Muscle of back (tissue), 3 donors: ENCODE measurements at regions not wholly inside any gene's neighbourhood (a gene's known extent, or its start where the extent isn't known, plus 50 kb on each side); places are given as distances from the start of the nearest gene placed in this dataset.
A peak's percentile ranks its signal among the peaks of the same experiment; 100 is the strongest.

Experiments
- DNase-seq, 3 donors: peaks; one replicate each; pipeline versions ENCODE4 v3.0.0 to v3.0.0-alpha.2; 2013

DNA sequence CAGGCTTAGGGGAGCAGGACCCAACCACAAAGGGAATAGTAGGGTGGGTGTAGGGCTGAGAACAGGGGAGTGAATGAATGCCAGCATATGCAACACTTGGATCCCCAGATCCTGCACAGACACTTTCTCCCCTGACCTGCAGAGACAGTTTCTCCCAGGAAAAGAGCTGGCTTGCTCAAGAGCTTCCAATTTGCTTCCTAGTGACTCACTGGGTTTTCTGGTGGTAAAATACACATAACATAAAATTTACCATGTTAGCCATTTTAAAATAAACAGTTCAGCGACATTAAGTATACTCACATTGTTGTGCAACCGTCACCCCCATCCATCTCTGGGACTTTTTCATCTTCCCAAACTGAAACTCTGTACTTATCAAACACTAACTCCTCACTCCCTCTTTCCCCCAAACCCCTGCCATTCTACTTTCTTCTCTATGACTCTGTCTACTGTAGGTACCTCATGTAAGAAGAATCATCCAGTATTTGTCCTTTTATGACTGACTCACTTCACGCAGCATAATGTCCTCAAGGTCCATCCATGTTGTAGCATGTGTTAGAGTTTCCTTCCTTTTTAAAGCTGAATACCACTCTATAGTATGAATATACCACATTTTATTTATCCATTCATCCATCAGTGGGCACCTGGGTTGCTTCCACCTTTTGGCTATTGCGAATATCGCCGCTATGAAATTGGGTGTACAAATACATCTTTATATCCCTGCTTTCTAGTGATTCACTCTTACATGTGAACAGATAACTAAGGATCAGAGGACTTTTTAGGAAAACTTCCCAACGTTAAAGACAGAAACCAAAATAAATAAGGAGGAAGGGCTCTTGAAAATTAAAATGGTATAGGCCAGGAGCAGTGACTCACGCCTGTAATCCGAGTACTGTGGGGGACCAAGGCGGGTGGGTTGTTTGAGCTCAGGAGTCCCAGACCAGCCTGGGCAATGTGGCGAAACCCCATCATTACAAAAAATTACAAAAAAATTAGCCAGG lies 95.6 kb upstream of the TJP1 start:
- DNase-seq: no peak

DNA sequence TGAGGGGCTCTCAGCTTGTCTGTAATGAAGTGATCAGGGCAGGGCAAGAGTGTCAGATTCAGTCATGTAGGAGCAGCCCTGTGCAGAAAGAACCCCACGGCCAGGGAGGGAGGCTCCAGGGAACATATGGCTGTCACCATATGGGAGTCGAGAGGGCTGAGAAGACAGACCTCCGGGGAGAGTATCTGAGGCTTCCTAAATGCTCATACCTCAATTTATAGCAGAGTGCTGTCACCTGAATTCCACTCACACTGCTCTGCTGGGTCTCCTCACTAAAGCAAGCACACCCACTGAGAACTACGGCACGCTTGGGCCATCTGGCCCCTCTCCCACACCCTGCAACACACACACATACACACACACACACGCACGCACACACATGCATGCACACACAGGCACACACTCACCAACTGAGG lies 92.3 kb upstream of the TJP1 start:
- DNase-seq: peak in 1 of 3 donors; percentile 12

DNA sequence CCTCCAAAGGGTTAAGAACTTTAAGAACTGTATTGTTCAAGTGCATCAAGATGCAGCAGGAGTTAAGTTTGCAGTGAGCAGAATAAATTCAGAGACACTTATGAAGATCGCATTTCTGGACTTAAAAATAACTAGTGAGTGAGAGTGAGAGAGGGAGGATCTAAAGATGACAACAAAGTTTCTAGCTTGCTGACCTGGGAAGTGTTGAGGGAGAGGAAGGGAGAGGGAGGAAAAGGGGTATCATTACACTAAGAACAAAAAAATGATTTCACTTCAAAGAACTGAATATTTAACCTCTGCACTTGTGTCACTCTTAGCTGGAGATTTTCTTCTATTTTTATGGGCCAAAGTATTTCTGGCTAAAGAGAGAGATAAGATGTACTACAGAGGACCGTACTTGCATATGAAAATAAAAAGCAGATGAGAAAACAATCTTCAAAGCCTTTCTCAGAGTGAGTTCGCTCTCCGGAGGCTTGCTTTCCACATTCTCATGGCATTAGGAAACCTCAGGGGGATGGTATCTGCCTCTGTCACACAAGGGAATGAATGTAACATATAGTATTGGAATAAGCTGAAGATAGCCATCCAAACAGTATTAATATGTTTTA lies 91.4 kb upstream of the TJP1 start:
- peak in 2 of 3 donors; percentile 17 to 38 for DNase-seq

DNA sequence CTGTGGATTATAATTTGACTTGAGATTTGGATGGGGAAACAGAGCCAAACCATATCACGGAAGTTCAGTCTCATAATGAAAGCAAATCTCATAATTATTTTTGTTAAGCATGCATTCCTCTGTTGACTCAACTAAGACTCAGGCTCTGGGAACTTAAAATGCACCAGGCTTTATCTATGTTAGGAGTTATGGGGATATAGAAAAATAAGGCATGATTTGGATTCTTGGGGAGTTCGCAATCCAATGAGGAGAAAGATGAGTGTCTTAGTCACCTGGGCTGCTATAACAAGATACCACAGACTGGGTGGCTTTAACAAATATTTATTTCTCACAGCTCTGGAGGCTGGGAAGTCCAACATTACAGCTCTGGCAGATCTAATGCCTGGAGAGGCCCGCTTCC lies 89.4 kb upstream of the TJP1 start:
- no peak for DNase-seq

DNA sequence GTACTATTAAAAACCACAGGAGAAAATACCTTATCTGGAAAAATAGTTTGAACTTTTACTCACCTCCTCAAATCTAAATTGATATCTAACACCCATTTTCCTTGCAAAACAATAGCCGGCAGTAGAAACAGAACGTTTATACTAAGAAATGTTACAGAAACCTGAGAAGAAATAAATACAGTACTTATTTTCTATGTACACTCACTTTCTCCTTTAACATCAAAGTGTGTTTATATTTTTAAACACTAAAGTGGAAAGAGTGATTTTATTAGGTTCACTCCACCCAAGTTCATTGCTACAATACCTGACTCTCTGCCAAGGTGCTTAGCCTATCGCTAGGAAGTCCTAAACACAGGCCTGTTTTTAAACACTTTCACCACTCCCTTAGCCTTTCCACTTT lies 87.8 kb upstream of the TJP1 start:
- DNase-seq: no peak

DNA sequence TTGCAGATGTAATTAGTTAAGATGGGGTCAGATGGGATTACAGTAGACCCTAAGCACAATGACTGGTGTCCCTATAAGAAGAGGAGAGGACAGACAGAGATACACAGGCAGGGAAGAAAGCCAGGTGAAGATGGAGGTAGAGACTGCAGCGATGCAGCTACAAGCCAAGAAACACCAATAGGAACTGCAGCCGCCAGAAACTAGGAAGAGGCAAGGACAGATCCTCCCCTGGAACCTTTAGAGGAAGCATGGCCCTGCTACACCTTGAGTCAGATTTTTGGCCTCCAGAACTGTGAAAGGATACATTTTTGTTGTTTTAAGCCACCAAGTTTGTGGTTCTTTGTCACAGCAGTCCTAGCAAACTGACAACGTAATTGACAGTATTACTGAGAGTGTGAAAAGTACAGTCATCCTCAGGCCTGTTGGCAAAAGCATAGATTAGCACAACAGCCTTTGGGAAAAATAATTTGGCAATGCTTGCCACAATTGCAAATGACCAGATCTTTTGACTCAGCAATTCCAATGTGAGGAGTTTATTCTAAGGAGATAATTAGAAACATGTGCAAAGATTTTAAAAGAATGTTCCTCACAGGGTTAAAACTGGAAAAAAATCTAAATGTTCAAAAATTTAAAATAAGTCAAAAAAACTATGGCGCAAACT lies 82.6 kb upstream of the TJP1 start:
- peak in 1 of 3 donors; percentile 33 for DNase-seq

DNA sequence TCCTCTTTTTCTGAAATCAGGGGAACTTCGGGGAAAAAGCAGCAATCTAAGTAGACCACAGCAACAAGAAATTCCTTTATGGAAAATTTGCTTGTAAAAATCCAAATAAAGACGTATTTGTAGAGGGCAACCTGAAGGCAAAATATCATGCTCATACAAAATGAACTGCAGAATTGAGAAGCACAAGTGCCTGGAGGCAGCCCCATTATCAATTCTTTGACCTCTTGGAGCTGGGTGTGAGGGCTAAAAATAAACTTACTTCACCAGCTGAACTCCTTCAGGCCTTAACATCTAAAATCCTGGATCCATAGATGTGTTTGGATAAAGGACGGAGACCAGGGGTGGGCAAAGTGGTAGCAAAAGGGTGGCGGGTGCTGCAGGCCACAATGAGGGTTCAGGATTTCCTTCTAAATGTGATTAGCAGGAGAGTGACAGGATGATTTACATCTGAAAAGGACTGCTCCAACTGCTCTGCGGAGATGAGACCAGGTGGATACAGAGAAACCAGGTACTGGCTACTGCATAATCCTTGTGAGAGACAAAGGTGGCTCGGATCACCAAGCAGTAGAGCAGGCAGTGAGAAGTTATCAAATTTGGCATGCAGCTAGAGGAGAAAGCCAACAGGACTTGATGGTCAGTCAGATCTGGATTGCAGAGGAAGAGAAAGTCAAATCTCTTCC lies 81.7 kb upstream of the TJP1 start:
- no peak for DNase-seq

DNA sequence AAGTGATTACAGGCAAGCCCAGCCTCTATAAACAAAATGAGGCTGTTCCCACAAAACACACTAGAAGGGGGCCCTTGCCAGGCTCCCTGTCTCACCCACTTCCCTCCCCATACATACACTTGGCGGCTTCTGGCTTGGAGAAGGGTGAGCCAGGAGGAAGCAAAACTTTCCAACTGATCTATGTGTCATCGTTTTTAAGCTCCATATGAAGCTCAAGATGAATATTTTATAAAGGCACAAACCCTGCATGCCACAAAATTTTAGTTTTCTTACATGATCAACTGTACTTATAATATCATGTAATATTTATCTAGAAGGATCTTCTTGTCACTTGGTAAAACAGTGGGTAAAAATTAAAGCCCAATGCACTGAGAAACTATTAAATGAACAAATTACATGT lies 80.8 kb upstream of the TJP1 start:
- no peak for DNase-seq

DNA sequence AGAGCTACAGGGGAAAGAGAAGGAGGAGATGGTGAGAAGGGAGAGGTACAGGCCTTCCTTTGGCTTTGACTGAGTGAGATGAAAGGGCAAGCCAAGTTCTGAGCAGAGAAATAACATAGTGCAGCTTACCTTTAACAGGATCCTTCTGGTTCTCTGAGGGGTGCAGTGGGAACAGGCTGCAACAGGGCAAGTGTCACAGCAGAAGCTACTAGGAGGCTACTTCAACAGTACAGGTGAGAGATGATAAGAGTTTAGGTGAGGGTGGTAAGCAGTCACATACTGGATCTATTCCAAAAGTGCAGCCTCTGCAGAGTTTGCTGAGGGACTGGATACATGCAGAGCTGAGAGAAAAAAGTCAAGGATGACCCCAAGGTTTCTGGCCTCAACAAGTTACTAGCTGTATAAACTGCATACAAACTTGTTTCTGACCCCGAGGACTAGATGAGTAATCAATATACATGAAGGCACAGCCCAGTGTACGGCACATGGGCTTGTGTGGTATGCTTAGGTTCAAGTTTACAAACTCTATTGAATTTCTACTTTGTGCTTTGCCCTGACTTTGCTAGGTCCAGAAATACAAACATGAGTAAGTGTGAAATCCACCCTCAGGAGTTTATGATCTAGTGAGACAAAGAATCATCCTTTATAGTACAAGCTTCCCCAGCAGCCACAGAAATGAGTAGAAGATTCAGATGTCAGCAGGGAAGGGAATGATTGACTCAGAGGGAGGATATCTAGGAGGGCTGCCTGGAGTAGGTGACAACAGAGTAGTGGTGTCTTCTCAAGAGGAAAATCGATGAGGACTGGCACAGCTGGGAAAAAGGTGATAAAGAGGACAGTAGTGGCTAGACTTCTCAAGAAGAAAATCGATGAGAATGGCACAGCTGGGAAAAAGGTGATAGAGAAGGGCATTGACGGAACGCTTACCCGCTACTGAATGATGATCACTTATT lies 78.2 kb upstream of the TJP1 start:
- no peak for DNase-seq

DNA sequence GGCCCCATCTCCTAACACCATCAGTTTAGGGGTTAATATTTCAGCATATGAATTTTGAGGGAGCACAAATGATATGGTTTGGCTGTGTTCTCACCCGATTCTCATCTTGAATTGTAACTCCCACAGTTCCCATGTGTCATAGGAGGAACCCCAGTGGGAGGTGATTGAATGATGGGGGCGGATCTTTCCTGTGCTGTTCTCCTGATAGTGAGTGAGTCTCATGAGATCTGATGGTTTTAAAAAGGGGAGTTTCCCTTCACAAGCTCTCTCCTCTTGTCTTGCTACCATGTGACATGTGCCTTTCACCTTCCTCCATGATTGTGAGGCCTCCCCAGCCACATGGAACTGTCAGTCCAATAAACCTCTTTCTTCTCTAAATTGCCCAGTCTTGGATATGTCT lies 73.8 kb upstream of the TJP1 start:
- DNase-seq: no peak

DNA sequence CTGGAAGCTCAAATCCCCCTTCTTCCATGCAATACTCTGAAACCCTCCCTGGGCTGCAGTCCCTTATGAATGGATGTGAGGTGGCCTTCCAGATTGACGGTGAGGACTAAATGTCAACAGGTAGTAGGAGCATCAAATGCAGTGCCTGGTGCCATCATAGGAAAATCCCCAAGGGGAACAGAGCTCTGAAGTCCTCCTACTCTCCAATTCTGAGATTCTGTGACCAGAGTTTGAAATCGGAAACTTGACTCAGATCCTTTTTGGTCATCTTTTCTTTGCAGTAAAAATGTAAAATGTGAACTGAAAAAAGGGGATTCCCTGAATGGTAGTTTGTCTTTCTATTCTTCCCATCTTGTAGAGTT lies 68.8 kb upstream of the TJP1 start:
- DNase-seq: no peak

DNA sequence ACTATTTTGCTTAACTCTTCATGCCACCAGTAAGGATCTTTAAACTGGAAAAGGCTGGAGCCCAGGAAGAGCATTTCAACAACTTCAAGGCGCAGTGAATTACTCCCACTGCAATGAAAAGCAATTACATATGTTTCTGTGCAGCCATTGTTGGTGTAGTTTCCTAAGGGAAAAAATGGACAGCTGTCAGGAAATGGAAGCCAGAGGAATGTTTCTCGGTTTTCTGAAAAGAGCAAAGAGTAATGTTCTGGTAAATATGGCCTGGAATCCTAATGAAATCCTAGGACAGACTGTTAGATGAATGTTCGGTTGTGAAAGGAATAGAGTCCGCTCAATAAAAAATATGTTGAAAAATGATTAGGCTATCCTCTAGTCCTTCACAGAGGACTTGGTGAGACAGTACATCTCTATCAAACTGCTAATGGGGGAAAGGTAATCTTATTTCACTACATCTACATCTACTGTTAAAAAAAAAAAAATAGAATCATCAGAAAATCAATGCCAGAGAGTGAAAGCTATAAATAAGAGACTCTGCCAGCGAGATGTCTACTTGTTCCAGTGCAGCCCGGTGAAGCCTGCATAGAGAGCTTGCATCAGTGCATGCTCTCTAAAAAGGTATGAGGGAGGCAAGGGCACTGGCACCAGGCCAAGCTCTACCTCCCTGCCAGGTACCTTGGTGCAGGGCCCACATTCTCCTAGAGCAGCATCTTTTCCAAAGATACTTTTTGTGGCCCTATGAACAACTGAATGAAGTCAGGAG lies 68.2 kb upstream of the TJP1 start:
- peak in 2 of 3 donors; percentile 36 to 65 for DNase-seq

DNA sequence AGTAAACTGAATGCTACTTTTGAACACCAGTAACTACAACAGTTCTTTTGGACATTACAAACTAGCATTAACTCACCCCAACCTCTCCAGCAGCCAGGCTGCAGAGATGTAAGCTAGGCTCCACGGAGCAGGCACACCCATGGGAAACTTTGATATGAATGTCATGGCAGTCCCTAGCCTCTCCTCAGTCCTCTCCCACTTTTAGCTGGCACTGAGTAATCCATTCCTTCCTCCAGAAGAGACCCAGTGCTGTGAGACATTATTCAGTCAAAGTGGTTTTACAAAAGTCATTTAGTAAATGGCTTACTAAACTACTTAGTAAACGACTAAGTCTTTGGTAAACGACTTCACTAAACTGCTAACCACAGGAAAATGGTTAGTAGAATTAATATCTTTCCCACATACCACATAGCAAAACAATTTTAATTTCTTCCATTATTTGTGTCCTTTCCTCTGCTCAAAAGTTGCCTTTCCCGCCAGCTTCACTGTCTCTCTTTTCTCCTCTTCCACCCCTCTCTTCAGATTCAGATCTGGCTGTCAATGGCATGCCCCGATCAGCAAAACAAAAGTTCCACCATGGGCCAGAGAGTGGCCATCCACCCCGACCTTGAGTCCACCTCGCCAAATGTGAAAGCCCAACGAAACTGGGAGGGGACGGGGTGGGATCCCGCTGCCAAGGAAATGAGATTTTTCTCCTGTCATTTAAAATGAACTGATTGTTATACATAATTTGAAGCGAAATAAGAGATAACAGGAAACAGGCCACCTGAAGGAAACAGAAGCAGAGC lies 67.5 kb upstream of the TJP1 start:
- no peak for DNase-seq

DNA sequence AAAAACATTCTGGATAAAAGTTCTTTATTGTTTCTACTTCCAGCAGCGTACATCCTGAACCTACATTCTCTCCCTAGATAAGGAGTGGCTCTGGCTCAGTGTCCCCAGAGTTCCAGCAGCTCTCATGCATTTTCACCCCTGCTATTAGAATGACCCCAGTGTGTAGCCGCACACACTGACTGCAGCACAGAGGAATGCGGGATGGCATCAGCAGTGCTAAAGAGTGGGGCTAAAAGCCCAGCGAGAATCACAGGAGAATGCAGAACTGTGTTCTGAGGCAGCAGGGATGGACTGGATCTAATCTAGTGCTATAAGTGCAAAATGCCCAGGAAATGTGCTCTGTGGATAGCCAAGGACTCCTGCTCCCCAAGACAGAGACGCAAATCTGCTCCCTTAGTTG lies 66.4 kb upstream of the TJP1 start:
- peak in 1 of 3 donors; percentile 33 for DNase-seq

DNA sequence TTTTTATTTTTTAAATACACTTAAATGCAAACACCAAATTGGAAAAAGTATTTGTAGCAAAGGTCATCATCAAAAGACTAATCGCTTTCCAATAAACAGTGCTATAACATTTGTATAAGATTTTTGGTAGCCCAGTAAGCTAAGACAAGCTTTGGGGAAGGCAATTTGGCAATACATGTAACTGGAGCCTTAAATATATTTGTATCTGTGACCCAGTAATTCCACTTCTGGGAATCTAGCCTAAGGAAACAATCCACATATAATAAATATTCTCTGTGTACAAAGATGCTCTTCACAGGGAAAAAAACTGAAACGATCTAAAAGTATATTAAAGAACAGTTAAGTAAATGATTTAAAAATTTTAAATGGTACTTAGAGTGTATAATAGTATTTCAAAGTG lies 65.5 kb upstream of the TJP1 start:
- DNase-seq: no peak

DNA sequence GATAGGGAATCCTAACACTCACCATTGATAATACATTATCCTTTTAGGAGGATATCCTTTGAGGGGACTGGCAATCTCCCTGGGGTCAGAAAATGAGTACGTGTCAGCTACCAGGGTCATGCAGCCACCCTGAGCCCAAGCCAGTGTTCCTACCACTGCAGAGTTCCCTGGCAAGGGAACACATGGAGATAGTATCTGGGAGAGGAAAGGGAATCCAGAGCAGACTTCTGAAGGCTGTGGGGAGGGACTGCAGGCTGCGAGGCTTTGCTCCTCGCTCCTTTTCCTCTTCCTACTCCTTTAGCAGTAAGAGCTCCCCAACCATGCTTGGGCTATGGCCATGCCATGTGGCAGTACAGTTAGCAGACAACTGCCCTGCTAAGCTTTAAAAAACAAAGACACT lies 62.9 kb upstream of the TJP1 start:
- DNase-seq: no peak

DNA sequence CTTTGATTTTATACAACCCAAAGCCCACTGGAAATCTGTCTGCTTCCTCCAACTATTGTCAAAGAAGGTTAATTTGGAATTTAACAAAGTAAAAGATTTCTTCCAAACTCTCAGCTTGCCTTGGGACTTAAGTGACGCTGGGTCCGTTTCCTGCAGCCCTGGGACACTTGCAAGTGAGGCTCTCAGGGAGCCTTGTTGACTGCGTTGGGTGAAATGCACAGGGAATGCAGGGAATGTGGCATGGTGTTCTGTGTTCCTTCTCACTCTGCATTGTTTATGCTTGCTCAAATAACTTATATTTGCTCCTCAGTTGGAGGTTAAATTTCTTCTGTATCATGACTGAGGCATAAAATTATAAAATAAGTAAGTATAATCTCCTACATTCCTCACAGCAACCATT lies 60.9 kb upstream of the TJP1 start:
- no peak for DNase-seq

DNA sequence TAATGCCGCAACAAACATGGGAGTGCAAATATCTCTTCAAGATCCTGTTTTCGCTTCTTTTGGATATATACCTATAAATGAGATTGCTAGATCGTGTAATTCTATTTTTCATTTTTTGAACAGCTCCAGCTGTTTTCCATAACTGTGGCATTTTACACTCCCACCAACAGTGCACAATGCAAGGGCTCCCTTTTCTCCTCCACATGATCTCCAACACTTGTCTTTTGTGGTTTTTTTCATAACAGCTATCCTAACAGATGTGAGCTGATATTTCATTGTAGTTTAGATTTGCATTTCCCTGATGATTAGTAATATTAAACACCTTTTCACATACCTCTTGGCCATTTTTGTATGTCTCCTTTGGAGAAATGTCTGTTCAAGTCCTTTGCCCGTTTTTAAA lies 58.6 kb upstream of the TJP1 start:
- no peak for DNase-seq

DNA sequence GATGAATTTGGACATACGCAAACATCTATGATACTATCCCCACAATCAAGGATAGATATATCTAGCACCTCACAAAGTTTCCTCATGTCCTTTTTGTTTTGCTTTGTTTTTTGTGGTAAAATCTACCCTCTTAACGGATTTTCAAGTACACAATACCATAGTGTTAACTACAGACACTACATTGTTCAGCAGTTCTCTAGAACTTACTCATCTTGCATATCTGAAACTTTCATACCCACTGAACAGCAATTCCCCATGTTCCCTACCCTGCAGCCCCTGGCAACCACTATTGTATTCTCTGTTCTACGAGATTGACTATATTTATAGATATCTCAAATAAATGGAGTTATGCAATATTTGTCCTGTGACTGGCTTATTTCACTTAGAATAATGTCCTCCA lies 58.1 kb upstream of the TJP1 start:
- DNase-seq: no peak

DNA sequence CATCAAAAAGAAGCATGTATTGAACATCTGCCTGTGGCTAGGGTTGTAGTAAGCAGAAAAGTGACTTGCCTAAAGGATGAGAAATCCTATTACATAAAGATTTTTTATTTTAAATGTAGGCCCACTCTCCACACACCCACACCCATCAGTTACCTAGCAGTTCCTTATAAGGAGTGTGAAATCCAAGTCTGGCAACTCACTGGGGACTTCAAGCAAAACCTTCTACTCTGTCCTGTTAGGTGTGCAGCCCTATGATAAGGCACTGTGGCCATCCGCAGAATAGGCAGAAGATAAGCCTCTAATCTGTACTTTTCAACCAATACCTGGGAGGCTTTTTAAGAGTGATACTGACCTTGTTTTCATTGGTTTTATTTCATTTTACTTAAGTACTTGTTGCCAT lies 52.7 kb upstream of the TJP1 start:
- no peak for DNase-seq
